Sigmoid colon (tissue), 4 donors: ENCODE measurements at regions not wholly inside any gene's neighbourhood (a gene's known extent, or its start where the extent isn't known, plus 50 kb on each side); places are given as distances from the start of the nearest gene placed in this dataset.

Source experiments
- CTCF ChIP-seq, 4 experiments: fragments of 450-650 bp in 3 of 4; fragments of 200-600 bp in 1 of 4; IDR thresholded peaks; one replicate each; pipeline ENCODE4 v1.5.1; 2016 to 2019; ENCODE audit warnings: antibody characterized with exemption in 4 of 4, mild to moderate bottlenecking in 3 of 4, moderate library complexity in 2 of 4
- EP300 ChIP-seq, 4 donors: sonication (generic); formaldehyde crosslinking; IDR thresholded peaks; one replicate each; pipeline ENCODE4 v1.6.1; 2017; ENCODE audit warnings: antibody characterized with exemption in 4 of 4
- POLR2A ChIP-seq, 2 donors: fragments of 450-650 bp; IDR thresholded peaks; one replicate each; pipeline ENCODE4 v1.6.1; 2016; ENCODE audit warnings: antibody characterized with exemption in 2 of 2, mild to moderate bottlenecking in 2 of 2, moderate library complexity in 2 of 2
- POLR2AphosphoS5 ChIP-seq, 4 donors: sonication (generic); formaldehyde crosslinking; IDR thresholded peaks; one replicate each; pipeline ENCODE4 v1.6.1; 2017; ENCODE audit warnings: antibody characterized with exemption in 4 of 4

GRCh38 chr16:85453703-85454102 is 159.4 kb upstream of the GSE1 start:
- TF ChIP-seq CTCF (IDR thresholded peaks at IDR 0.05) (no peak), EP300 (IDR thresholded peaks at IDR 0.05) (no peak), POLR2A (IDR thresholded peaks at IDR 0.05) (no peak), POLR2AphosphoS5 (IDR thresholded peaks at IDR 0.05) (no peak)
